SK-N-SH treated with all-trans-retinoic acid at 6 μM for 48 hours (cell line): ENCODE measurements at regions not wholly inside any gene's neighbourhood (a gene's known extent, or its start where the extent isn't known, plus 50 kb on each side); places are given as distances from the start of the nearest gene placed in this dataset.
"Not testable (repeated sequence)": the region's sequence is repeated elsewhere in the genome, so short reads cannot be mapped to it uniquely, and the experiment has no call there.

Experiments used
- ATAC-seq: fragments of 200-7000 bp; cut with Tn5 transposase; 3 replicates; pipeline ENCODE4 v1.9.1; 2020; ENCODE audit warnings: mild to moderate bottlenecking, moderate library complexity
- ARNTL ChIP-seq: fragments of 450-650 bp; formaldehyde crosslinking; IDR thresholded peaks from 2 replicates; pipeline ENCODE4 v1.5.0; 2020; ENCODE audit warnings: low read depth, mild to moderate bottlenecking, moderate library complexity, borderline replicate concordance
- BACH2 ChIP-seq: fragments of 250-450 bp; sonication (Bioruptor Pico); IDR thresholded peaks from 2 replicates; pipeline ENCODE4 v1.9.0; 2021; ENCODE audit warnings: mild to moderate bottlenecking, borderline replicate concordance
- CSDC2 ChIP-seq: fragments of 250-450 bp; sonication (Bioruptor Pico); IDR thresholded peaks from 2 replicates; pipeline ENCODE4 v1.5.0; 2020; ENCODE audit warnings: mild to moderate bottlenecking, moderate library complexity
- GLIS3 ChIP-seq: fragments of 250-450 bp; sonication (Bioruptor Pico); IDR thresholded peaks from 2 replicates; pipeline ENCODE4 v1.5.0; 2020; ENCODE audit warnings: mild to moderate bottlenecking, moderate library complexity
- PPARA ChIP-seq: fragments of 250-450 bp; sonication (Bioruptor Pico); IDR thresholded peaks from 2 replicates; pipeline ENCODE4 v1.5.0; 2020; ENCODE audit warnings: mild to moderate bottlenecking, borderline replicate concordance
- RARB ChIP-seq: fragments of 250-450 bp; sonication (Bioruptor Pico); IDR thresholded peaks from 2 replicates; pipeline ENCODE4 v1.8.0; 2021; ENCODE audit warnings: mild to moderate bottlenecking, moderate library complexity
- TCF4 ChIP-seq: fragments of 250-450 bp; sonication (Bioruptor Pico); IDR thresholded peaks from 2 replicates; pipeline ENCODE4 v1.8.0; 2021; ENCODE audit warnings: mild to moderate bottlenecking, moderate library complexity, borderline replicate concordance
- TOX ChIP-seq: fragments of 250-450 bp; sonication (Bioruptor Pico); IDR thresholded peaks from 2 replicates; pipeline ENCODE4 v1.8.0; 2021; ENCODE audit warnings: mild to moderate bottlenecking, moderate library complexity, borderline replicate concordance
- ZC3H10 ChIP-seq: fragments of 250-450 bp; sonication (Bioruptor Pico); IDR thresholded peaks from 2 replicates; pipeline ENCODE4 v1.5.1; 2021; ENCODE audit warnings: mild to moderate bottlenecking, moderate library complexity
- ZFP30 ChIP-seq: fragments of 450-650 bp; formaldehyde crosslinking; IDR thresholded peaks from 2 replicates; pipeline ENCODE4 v1.5.0; 2022; ENCODE audit warnings: mild to moderate bottlenecking, moderate library complexity
- ZNF565 ChIP-seq: fragments of 450-650 bp; formaldehyde crosslinking; conservative IDR thresholded peaks from 2 replicates; pipeline ENCODE4 v1.5.0; 2020; ENCODE audit warnings: low read depth, mild to moderate bottlenecking, moderate library complexity
- ZNF70 ChIP-seq: fragments of 450-650 bp; formaldehyde crosslinking; IDR thresholded peaks from 2 replicates; pipeline ENCODE4 v1.5.0; 2020; ENCODE audit warnings: mild to moderate bottlenecking, moderate library complexity
- ZNF8 ChIP-seq: fragments of 450-650 bp; formaldehyde crosslinking; IDR thresholded peaks from 2 replicates; pipeline ENCODE4 v1.5.0; 2020; ENCODE audit warnings: mild to moderate bottlenecking, moderate library complexity
- TF ChIP-seq, protein P1 (sequence below): fragments of 250-450 bp; sonication (Bioruptor Pico); IDR thresholded peaks from 2 replicates; pipeline ENCODE4 v1.5.1; 2021; ENCODE audit warnings: mild to moderate bottlenecking, moderate library complexity
- TF ChIP-seq, protein P2 (sequence below): fragments of 250-450 bp; sonication (Bioruptor Pico); IDR thresholded peaks from 2 replicates; pipeline ENCODE4 v1.8.0; 2021; ENCODE audit warnings: low read depth, mild to moderate bottlenecking, moderate library complexity, borderline replicate concordance
- TF ChIP-seq, protein P3 (sequence below): fragments of 250-450 bp; sonication (Bioruptor Pico); IDR thresholded peaks from 2 replicates; pipeline ENCODE4 v1.8.0; 2020; ENCODE audit warnings: mild to moderate bottlenecking, moderate library complexity, borderline replicate concordance
- TF ChIP-seq, protein P4 (sequence below): fragments of 250-450 bp; sonication (Bioruptor Pico); IDR thresholded peaks from 2 replicates; pipeline ENCODE4 v1.5.0; 2020; ENCODE audit warnings: mild to moderate bottlenecking, moderate library complexity

DNA sequence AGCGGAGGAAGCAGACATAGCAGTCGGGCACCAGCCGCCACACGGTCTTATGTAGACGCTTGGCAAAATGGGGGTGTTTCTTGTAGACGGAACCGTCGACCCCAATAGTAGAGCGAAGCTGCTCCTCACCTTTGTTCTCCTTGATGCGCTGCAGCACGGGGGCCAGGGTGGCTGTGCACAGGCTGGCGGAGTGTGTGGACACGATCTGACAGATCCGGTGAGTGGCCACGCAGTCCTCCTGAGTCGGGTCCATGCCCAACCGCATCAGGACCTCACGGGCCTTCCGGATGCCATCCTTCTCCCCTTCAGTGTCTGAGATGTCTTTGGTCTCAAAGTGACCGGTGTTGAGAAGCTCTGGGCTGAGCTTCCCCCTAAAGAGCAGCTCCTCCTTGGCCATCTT, 153.0 kb downstream of the TENT5D start:
- ATAC-seq, result no peak
- TF ChIP-seq ZC3H10, result no peak
- TF ChIP-seq ZFP30 (CRISPR knock-in tag), result no peak
- TF ChIP-seq, protein P1, sequence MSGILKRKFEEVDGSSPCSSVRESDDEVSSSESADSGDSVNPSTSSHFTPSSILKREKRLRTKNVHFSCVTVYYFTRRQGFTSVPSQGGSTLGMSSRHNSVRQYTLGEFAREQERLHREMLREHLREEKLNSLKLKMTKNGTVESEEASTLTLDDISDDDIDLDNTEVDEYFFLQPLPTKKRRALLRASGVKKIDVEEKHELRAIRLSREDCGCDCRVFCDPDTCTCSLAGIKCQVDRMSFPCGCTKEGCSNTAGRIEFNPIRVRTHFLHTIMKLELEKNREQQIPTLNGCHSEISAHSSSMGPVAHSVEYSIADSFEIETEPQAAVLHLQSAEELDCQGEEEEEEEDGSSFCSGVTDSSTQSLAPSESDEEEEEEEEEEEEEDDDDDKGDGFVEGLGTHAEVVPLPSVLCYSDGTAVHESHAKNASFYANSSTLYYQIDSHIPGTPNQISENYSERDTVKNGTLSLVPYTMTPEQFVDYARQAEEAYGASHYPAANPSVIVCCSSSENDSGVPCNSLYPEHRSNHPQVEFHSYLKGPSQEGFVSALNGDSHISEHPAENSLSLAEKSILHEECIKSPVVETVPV (CRISPR knock-in tag), result no peak
- TF ChIP-seq, protein P2, sequence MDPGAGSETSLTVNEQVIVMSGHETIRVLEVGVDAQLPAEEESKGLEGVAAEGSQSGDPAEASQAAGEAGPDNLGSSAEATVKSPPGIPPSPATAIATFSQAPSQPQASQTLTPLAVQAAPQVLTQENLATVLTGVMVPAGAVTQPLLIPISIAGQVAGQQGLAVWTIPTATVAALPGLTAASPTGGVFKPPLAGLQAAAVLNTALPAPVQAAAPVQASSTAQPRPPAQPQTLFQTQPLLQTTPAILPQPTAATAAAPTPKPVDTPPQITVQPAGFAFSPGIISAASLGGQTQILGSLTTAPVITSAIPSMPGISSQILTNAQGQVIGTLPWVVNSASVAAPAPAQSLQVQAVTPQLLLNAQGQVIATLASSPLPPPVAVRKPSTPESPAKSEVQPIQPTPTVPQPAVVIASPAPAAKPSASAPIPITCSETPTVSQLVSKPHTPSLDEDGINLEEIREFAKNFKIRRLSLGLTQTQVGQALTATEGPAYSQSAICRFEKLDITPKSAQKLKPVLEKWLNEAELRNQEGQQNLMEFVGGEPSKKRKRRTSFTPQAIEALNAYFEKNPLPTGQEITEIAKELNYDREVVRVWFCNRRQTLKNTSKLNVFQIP, result no peak
- TF ChIP-seq, protein P3, sequence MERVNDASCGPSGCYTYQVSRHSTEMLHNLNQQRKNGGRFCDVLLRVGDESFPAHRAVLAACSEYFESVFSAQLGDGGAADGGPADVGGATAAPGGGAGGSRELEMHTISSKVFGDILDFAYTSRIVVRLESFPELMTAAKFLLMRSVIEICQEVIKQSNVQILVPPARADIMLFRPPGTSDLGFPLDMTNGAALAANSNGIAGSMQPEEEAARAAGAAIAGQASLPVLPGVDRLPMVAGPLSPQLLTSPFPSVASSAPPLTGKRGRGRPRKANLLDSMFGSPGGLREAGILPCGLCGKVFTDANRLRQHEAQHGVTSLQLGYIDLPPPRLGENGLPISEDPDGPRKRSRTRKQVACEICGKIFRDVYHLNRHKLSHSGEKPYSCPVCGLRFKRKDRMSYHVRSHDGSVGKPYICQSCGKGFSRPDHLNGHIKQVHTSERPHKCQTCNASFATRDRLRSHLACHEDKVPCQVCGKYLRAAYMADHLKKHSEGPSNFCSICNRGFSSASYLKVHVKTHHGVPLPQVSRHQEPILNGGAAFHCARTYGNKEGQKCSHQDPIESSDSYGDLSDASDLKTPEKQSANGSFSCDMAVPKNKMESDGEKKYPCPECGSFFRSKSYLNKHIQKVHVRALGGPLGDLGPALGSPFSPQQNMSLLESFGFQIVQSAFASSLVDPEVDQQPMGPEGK, result no peak
- TF ChIP-seq BACH2, result no peak
- TF ChIP-seq TOX, result no peak
- no peak for TF ChIP-seq ZNF565
- no peak for TF ChIP-seq ARNTL (CRISPR knock-in tag)

DNA sequence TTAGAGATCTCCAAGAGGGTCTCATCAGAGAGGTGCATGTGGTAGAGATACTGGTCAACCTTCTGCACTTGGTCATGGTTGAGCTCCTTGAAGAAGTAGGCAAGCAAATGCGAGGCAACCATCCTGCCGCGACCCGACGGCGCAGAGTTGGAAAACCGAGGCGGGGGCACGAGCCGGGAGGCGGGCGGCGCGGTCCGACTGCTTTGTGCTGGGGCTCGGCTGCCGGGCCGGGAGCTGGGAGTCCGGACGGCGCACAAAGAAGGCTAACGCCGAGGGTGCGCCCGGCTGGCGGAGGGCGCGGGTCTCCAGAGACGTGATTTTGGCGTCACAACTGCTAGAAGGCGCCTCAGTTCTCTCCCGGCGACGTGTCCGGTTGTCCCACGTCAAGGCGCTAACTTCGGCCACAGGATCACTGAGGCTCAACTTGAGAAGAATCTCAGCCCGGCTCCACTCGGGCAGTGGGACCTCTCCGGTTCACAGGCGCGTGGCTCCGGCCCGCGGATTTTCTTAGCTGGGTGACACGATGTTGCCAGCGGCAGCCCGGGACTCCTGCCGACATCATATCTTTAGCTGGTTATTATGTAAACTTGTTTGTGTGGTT, 154.3 kb downstream of the TENT5D start:
- not testable (repeated sequence) for ATAC-seq

DNA sequence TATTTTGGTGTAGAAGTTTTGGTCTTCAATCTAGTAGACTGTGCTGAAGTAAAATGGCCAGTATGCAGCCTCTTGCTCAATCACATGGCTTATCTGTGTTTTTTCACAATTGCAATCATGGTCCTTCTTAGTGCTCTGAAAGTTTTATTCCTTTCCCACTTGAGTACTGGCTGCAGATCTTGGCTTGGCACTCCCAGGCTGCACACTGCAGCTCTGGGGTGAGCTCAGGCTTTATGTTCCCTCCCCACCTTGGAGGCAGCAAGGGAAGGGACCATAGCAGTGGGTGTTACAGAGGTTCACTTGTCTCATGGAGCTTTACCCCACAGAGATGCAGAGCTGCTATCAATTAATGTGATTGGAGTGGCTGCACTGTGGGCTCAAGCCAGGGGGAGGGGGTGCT, 156.0 kb downstream of the TENT5D start:
- TF ChIP-seq ZNF70 (CRISPR knock-in tag) (no peak), ARNTL (CRISPR knock-in tag) (no peak), TCF4 (CRISPR knock-in tag) (no peak), RARB (CRISPR knock-in tag) (no peak), GLIS3 (CRISPR knock-in tag) (no peak), ZC3H10 (no peak), PPARA (CRISPR knock-in tag) (no peak), ZNF8 (CRISPR knock-in tag) (no peak), CSDC2 (CRISPR knock-in tag) (no peak)
- TF ChIP-seq, protein P4, sequence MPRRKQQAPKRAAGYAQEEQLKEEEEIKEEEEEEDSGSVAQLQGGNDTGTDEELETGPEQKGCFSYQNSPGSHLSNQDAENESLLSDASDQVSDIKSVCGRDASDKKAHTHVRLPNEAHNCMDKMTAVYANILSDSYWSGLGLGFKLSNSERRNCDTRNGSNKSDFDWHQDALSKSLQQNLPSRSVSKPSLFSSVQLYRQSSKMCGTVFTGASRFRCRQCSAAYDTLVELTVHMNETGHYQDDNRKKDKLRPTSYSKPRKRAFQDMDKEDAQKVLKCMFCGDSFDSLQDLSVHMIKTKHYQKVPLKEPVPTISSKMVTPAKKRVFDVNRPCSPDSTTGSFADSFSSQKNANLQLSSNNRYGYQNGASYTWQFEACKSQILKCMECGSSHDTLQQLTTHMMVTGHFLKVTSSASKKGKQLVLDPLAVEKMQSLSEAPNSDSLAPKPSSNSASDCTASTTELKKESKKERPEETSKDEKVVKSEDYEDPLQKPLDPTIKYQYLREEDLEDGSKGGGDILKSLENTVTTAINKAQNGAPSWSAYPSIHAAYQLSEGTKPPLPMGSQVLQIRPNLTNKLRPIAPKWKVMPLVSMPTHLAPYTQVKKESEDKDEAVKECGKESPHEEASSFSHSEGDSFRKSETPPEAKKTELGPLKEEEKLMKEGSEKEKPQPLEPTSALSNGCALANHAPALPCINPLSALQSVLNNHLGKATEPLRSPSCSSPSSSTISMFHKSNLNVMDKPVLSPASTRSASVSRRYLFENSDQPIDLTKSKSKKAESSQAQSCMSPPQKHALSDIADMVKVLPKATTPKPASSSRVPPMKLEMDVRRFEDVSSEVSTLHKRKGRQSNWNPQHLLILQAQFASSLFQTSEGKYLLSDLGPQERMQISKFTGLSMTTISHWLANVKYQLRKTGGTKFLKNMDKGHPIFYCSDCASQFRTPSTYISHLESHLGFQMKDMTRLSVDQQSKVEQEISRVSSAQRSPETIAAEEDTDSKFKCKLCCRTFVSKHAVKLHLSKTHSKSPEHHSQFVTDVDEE (CRISPR knock-in tag), result no peak
- TF ChIP-seq, protein P3, result no peak
- TF ChIP-seq, protein P1 (CRISPR knock-in tag), result no peak
- TF ChIP-seq, protein P2, result no peak
- TF ChIP-seq, all 23 proteins: peak for 0

More for the DNA sequence above, 156.0 kb downstream of the TENT5D start:
- no peak for ATAC-seq
